Renal cortical epithelial cell (primary cell): ENCODE measurements at regions not wholly inside any gene's neighbourhood (a gene's known extent, or its start where the extent isn't known, plus 50 kb on each side); places are given as distances from the start of the nearest gene placed in this dataset.
"Not testable (repeated sequence)": the region's sequence is repeated elsewhere in the genome, so short reads cannot be mapped to it uniquely, and the experiment has no call there.

Experiments
- DNase-seq: peaks from one replicate; pipeline ENCODE4 v3.0.0-alpha.2; 2011; ENCODE audit warnings: low read depth

DNA sequence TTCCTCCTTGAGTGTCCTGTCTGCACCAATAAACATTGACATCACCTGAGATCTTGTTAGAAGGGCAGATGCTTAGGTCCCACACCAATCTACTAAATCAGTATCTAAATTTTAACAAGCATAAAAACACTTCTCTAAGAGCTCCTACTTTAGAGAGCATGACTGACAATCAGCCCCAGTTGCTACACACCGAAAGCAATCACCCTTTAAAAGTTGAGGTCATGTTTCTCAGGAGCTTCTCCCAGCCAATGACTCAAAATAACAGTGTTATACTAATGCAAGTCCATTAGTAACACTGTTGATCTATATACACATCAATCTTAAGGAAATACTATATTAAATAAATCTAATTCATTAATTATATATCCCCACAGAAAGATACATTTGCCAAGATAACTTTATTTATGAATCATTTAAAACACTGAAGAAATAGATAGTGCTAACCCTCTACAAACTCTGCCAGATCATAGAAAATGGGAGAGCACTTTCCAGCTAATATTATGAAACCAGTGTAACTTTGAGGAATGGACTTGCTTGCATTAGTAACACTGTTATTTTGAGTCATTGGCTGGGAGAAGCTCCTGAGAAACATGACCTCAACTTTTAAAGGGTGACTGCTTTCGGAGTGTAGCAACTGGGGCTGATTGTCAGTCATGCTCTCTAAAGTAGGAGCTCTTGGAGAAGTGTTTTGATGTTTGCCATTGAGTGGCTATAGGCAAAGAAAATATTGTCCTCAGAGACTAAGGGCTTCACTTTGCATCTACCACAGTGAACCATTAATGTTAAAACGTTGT lies 109.8 kb upstream of the HDX start:
- DNase-seq = peak; percentile 11

DNA sequence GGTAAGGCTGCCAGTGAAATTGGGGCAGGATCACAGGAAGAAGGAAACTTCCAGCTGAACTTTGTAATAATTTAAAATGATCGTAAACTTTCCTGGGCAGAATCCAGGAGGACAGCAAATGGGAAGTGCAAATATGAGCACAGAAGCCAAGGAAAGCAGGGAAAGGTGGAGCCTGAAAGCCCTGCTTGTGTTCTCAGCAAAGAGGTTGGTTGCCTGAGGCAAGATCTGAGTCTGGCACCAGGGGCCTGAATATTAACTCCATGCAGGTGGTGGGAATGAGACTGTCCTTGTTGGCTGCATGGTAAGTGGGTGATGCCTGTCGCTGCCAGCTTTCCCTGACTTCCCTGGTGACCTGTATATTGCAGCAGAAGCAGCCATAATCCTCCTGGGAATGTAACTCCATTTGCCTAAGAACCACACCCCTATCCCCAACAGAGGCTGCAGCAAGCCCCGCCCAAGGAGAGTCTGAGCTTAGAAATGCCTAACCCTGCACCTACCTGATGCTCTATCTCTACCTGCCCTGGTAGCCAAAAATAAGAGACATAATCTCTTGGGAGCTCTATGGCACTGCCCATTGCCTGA lies 132.0 kb upstream of the HDX start:
- DNase-seq = no peak

DNA sequence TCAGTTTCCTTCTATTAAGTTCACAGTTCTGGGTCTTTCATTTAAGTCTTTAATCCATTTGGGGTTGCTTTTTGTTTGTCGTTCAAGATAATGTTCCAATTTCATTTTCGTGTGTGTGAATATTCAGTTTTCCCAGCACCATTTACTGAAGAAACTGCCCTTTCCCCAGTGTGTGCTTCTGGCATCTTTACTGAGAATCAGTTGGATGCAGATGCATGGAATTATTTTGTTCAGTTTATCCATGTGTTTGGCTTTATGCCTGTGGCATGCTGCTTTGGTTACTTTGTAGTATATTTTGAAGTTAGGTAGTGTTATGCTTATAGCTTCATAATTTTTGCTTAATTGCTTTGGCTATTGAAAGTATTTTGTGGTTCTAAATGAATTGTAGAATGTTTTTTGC lies 163.8 kb upstream of the HDX start:
- no peak for DNase-seq

DNA sequence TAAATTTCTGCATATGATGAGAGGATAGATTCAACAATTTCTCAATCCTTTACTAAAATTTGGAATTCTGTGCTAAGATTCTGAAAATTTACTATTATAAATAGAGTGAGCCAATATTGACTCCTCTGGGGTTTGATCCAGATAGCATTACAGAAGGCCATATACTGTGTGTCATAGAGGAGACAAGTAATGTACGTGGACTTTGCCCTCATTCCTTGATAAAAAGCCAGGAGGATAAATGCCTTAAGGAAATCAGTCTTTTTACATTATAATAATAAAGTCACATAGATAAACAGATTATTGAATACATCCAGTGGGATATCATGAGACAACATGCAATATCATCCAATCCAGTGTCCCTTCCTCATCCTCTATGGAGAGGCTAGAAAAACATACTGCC lies 188.0 kb upstream of the HDX start:
- DNase-seq = no peak

DNA sequence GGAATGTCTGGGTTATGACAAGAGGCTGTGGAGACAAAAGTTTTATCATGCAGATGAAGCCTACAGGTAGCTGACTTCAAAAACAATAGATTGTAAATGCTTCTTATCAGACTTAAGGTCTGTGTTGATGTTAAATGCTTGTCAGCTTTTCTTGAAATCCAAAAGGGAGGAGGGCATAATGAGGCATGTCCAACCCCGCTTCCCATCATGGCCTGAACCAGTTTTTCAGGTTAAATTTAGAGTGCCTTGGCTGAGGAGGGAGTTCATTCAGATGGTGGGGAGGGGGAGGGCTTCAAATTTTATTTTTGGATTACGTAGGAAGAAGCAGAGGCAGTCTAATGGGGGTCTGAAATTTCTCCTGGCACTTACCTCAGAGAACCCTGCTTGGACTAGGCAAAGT lies 207.7 kb upstream of the HDX start:
- DNase-seq = no peak

DNA sequence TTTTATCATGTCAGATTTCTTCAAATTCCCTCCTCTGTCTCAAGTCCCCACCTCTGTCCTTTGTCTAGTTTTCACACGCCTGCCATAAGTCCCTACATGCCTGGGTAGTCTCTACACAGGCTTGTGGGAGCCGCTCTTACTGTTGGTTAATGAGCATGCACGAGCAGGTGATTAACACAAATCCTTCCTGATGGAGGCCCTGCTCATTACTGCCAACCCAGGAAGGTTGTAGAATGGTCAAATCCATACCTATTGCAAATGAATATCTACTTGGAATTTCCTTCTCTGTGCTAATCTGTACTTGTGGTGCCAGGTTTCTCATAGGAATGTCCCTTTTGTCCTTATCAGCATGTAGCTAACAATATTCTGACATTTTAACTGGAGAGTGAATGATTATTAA lies 208.4 kb upstream of the HDX start:
- DNase-seq = no peak

DNA sequence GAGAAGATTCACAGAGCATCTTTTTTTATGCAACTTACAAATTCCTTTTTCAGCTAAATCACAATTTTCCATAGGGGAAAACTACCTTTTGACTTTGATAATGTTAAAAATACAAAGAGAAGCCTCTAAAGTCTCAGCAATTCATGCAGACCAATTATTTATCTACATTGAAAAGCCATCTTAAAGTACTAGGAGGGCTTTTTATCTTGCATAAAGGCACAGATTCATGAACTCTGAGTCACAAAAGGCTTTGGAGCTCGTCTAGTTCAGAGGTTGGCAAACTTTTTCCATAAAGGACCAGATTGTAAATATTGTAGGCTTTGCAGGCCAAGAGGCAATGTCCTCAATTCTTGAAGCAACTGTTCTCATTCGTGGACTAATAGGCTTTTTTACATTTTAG lies 210.4 kb upstream of the HDX start:
- no peak for DNase-seq

DNA sequence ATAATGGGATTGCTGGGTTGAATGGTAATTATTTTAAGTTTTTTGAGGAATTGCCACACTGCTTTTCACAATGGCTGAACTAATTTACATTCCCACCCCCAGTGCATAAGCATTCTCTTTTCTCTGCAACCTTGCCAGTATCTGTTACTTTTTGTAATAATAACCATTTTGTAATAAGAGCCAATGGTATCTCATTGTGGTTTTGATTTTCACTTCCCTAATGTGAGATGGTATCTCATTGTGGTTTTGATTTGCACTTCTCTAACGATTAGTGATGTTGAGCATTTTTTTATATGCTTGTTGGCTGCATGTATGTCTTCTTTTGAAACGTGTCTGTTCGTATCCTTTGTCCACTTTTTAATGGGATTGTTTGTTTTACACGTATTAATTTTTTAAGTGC lies 213.1 kb upstream of the HDX start:
- no peak for DNase-seq

DNA sequence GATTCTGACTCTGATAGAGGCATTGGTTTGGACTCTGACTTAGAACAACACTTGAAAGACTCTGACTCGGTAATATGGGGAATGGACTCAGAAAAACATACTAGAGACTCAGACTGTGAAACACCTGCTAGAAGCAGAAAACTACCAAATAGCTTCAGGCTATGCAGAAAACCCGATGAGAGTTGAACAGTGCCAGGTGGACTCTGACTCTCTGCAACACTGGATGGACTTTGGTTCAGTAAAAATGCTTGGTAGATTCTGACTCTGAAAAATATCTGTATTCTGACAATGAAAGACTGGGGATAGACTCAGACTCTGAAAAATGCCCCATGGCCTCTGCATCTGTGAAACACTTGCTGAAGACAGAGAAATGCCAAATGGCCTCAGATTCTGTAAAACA lies 215.1 kb upstream of the HDX start:
- DNase-seq = no peak

DNA sequence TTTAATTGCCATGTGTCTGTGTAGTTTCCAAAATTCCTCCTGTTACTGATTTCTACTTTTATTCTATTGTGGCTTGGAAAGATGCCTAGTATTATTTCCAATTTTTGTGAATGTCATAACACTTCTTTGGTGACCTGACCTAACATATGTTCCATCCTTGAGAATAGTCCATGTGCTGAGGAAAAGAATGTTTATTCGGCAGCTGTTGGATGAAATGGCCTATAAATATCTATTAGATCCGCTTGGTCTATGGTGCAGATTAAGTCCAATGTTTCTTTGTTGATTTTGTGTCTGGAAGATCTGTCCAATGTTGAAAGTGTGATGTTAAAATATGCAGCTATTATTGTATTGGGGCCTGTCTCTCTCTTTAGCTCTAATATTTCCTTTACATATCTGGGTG lies 219.2 kb upstream of the HDX start:
- DNase-seq = no peak

DNA sequence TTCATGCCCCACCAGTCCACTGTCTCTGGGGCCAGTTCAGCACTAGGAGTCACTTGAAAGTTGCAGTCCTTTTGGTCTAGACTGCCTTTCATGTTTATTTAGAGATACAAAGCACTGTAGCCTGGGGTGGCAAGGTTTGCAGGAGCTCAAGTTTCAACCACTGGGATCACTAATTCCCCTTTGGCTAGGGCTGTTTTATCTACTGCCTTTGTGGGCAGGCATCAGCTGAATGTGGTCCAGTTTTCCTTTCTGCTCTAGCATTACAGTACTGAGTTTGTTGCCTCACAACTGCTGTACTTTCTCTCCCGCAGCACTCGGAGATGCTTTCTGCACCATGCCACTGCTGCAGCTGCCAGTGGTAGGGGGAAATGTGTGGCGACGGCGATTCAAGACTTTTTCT lies 222.3 kb upstream of the HDX start:
- DNase-seq = no peak

DNA sequence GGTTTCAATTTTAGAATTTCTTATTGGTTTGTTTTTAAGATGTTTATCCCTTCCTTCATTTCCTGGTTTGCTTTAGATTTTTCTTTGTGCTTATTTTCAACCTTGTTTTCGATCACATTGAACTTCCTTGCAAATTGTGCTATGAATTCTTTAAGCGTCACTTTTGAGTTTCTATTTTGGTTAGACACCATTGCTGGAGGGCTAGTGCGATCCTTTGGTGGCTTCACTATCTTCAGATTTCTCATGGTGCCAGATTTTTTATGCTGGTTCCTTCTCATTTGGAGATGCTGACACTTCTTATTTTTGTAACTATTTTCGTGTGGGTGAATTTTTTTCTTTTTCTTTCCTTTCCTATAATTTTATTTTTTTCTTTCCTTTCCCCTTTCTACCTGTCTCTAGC lies 227.2 kb upstream of the HDX start:
- DNase-seq = no peak

DNA sequence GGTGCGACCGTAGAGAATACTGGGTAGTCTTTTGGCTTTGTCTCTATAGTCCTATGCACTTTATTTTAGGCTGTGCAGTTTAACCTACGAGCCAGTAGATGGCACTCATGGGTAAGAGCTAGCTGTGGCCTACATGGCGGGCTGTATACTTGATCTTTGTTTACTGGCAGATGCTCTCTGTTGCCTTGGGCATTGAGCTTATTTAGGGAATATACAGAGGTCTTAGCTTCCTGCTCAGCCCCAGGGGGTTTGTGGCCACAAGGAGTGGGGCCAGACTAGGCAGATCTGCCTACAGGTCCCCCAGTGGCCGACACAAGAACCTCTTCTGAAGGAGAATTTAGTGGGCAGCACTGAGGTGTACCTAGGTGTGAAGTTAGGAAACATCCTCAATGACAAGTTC lies 227.6 kb upstream of the HDX start:
- peak; percentile 4 for DNase-seq

DNA sequence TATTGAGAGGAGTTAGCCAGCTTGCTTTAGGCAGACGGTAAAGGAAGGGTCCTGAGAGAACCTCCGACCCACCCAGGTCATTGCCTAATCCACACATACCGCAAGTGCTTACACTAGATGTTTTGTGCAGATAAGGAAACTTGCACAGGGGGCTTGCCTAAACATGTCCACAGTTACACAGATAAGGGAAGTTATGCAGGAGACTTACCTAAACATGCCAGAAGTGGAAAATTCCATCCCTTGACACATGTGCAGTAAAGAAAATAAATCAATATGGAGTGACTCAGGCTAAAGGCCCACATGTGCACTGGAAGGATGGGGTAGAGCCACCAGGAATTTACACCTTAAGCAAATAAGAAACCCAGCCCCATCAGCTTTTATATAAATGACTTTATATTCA lies 232.8 kb upstream of the HDX start:
- no peak for DNase-seq

DNA sequence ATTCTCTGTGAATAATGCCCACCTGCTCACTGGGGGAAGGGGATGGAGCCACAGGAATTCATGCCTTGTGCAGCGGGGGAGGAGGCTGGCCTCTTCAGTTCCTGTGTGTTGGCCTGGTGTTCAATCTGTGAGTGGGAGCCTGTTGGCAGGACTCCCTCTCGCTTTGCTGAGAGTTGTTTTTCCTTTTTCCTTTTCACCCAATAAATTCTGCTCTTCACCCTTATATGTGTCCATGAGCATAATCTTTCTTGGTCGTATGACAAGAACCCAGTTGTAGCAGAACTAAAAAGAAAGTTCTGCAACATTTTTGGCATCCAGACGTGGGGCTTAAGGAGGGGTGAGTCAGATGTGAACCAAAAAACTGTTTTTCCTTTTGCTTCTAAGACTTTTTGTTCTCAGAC lies 235.2 kb upstream of the HDX start:
- no peak for DNase-seq

DNA sequence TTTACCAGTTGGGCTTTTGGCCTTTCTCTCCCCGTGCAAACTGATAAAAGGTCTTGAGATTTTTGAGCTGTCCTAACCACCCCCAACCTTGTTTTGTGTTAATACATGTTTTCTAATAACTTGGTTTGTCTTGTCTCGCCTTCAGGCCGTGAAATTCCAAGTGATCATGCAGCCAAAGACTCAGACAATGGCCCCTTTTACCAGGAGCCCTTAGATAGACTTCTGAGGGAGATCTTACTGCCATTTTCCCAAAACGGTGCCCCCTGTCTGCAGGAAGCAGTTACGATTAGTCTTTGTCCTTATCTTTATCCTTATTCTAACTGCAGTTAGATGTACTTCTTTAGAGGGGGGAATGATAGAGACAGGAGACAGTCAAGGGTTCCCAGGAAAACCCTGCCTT lies 245.3 kb upstream of the HDX start:
- DNase-seq = no peak

DNA sequence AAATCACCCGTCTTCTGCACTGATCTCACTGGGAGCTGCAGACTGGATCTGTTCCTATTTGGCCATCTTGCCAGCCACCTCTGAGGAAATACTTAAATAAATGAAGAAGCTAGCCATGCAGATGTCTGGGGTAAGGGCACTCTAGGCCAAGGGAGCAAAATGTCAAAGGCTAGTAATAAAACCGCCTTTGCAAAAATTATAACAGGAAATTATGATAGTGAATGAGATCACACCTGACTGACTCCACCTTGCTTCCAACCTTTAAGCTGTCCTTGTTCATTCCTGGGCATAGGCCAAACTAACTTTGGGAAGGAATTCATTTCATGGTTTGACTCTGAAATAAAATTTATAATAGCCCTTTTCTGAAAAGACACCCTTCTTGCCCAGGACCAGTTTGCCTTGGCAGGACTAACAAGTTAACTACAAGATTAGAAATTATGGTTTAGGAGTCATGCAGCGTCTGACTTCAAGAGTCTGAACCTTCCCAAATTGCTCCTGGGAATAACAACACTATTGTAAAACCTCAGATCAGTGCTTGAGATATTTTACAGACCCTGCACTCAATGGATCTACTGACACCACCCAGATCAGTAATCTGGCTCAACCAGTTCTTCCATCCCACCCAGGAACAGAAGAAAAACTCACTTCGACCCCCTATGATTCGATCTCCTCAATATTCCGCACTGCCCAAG lies 246.9 kb upstream of the HDX start:
- no peak for DNase-seq

DNA sequence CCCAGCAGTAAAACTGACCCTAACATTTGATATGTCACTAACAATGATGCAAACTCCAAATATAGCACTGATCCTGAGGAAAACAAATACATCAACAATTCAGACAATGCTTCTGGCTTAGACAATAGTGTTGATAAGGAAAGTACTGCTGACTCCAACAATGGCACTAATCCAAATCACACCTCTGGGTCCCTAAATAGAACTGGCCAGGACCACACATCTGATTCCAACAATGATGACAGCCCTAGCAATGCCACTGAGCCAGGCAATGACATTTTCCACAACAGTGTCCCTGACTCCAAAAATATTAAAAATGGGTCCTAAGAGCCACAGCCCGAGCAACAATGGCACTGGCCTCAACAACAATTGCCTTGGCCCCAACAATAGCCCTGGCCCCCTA lies 243.1 kb upstream of the APOOL start:
- no peak for DNase-seq

DNA sequence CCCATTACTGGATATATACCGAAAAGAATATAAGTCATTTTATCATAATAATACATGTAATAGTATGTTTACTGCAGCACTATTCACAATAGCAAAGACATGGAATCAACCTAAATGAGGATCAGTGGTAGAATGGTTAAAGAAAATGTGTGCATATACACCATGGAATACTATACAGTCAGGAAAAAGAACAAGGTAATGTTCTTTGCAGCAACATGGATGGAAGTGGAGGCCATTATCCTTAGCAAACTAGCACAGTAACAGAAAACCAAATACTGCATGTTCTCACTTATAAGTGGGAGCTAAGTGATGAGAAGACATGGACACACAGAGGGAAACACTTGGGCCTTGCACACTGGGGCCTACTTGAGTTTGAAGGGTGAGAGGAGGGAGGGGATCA lies 207.4 kb upstream of the APOOL start:
- DNase-seq = no peak

DNA sequence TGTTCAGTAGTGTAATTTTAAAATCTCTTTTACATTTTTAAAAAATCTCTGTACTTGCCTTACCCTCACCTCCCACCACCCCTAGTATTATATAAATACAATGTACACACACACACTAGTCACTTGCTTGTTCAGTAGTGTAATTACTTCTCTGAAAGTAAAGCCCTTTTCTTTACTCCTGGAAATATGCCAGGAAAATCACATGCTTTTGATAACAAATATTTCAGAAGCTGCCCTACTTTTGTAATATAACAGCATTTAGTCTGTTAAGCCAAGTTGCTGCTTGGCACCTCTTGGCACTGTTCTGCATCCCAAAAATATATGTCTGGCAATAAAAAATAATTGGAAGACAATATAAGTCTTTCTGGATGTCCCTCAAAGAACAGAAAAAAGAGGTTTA lies 172.8 kb upstream of the APOOL start:
- no peak for DNase-seq

DNA sequence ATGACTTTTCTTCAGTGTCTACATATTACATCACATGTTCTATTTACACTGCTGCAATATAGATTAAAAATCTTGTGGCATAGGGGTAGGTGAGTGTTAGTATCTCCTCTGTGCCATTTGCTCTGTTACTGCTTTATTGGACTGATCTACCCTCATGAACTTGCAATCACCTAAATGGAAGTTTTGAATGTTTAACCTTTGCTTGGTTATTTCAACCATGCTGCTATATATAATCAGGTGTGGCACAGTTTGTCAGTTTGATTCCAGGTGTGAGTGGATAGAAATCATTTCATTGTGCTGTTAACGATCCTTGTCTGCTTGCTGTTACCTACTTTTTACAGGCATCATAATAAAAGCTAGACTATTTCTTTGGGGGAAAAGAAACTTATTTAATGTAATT lies 157.1 kb upstream of the APOOL start:
- DNase-seq = not testable (repeated sequence)

DNA sequence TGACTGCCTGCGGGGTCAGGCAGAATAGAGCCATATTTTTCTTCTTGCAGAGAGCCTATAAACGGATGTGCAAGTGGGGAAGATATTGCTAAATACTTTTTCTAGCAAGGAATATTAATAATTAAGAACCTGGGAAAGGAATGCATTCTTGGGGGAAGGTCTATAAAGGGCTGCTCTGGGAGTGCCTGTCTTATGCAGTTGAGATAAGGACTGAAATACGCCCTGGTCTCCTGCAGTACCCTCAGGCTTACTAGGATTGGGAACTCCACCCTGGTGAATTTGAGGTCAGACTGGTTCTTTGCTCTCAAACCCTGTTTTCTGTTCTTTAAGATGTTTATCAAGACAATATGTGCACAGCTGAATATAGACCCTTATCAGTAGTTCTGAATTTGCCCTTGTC lies 152.5 kb upstream of the APOOL start:
- DNase-seq = not testable (repeated sequence)

DNA sequence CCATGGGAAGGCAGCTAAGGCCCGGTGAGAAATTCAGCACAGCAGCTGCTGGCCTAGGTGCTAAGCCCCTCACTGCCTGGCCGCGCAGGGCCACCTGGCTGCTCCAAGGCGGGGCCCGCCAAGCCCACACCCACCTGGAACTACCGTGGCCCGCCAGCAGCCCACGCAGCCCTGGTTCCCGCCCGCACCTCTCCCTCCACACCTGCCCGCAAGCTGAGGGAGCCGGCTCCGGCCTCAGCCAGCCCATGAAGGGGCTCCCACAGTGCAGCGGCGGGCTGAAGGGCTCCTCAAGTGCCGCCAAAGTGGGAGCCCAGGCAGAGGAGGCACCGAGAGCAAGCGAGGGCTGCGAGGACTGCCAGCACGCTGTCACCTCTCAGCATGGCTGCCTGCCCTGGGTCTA lies 146.9 kb upstream of the APOOL start:
- DNase-seq = not testable (repeated sequence)
